Astrocyte of the spinal cord (primary cell): ENCODE measurements at regions not wholly inside any gene's neighbourhood (a gene's known extent, or its start where the extent isn't known, plus 50 kb on each side); places are given as distances from the start of the nearest gene placed in this dataset.

Experiments
- DNase-seq: peaks from one replicate; pipeline ENCODE4 v3.0.0; 2011; ENCODE audit warnings: low read depth, low spot score
- H3K4me3 ChIP-seq: 2 replicates; pipeline ENCODE4 v1.5.1; 2011; ENCODE audit warnings: low read depth, mild to moderate bottlenecking, low read length, moderate library complexity
- in situ Hi-C: cut with HindIII; loops from 2 replicates; pipeline ENCODE4 v1.10.0; 2017; ENCODE audit warnings: low sequenced_read_pairs
- TF ChIP-seq, protein P1 (sequence below): IDR thresholded peaks from 2 replicates; pipeline ENCODE4 v1.5.1; 2012; ENCODE audit warnings: low read depth, mild to moderate bottlenecking, low read length, inconsistent platforms

DNA sequence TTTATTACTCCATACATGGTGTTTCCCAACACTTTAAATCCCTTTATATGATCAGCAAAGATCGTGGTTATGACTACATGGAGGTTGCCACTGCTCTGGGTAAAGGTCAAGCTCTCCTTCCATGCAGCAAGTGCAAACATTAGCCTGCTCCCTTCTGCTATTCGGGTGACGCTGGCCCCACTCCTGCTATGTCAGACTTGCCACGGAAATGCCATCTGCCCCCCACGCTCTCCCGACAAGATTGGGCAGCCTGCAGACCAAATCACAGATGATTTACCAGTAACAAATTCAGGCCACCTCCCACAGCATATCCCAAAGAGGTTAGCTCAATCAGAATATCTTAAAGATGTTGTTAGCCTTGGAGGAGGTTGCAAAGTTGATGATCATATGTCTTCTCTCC is 77.8 kb upstream of the MGMT start:
- no peak overlapping the region for H3K4me3 ChIP-seq
- DNase-seq, result no peak
- TF ChIP-seq, protein P1, sequence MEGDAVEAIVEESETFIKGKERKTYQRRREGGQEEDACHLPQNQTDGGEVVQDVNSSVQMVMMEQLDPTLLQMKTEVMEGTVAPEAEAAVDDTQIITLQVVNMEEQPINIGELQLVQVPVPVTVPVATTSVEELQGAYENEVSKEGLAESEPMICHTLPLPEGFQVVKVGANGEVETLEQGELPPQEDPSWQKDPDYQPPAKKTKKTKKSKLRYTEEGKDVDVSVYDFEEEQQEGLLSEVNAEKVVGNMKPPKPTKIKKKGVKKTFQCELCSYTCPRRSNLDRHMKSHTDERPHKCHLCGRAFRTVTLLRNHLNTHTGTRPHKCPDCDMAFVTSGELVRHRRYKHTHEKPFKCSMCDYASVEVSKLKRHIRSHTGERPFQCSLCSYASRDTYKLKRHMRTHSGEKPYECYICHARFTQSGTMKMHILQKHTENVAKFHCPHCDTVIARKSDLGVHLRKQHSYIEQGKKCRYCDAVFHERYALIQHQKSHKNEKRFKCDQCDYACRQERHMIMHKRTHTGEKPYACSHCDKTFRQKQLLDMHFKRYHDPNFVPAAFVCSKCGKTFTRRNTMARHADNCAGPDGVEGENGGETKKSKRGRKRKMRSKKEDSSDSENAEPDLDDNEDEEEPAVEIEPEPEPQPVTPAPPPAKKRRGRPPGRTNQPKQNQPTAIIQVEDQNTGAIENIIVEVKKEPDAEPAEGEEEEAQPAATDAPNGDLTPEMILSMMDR, result no peak
- in situ Hi-C loops, result no loop called here

DNA sequence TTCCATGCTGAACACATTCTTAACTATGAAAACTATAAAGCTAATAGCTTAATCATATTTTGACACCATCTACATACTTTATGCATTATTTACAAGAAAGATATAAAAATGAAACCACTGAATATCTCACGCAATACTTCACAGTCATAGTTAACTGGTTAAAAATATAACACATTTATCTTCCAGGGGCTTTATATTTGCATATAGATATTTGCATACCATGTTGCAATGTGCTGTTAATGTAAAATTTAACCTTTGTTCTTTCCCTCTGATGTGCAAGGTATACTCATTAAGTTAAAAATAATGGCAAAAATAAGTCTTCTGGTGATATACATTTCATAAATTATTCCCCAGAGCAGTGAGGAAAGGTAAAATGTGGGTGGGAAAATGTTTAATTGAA is 76.9 kb upstream of the MGMT start:
- DNase-seq, result no peak
- TF ChIP-seq, protein P1, result no peak
- in situ Hi-C loops, result no loop called here
- no peak overlapping the region for H3K4me3 ChIP-seq

DNA sequence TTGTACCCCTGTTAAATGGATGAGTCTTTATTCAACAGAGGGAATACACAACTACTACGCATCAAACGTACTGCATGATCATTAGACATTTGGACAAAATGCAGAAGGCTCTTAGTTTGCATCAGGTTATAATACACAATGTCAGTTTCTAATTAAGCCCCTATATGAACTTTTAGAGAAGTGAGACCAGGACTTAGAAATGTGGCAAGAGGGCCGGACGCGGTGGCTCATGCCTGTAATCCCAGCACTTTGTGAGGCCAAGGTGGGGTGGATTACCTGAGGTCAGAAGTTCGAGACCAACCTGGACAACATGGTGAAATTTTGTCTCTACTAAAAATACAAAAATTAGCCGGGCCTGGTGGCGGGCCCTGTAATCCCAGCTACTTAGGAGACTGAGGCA is 76.3 kb upstream of the MGMT start:
- TF ChIP-seq, protein P1, result no peak

DNA sequence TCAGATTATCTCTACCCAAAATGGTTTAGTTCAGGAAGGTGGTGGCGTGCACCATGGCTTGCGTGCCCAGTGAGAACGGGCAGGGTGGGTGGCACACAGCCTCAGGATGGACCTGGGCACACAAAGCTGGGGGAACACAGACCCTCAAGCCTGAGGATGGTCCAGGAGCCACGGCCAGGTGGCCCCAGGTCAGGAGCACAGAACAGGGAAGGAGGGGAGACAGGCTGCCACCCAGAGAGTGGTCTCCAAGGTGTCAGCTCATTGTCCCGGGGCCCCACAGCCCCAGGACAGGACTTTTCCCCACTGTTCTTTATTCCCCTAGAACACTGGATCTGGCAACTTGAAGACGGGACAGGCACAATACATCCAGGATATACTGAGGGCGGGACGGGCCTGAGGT is 75.6 kb upstream of the MGMT start:
- in situ Hi-C loops, result no loop called here

More for the DNA sequence above, 76.3 kb upstream of the MGMT start:
- no peak for DNase-seq
- in situ Hi-C loops, result no loop called here
- no peak overlapping the region for H3K4me3 ChIP-seq

DNA sequence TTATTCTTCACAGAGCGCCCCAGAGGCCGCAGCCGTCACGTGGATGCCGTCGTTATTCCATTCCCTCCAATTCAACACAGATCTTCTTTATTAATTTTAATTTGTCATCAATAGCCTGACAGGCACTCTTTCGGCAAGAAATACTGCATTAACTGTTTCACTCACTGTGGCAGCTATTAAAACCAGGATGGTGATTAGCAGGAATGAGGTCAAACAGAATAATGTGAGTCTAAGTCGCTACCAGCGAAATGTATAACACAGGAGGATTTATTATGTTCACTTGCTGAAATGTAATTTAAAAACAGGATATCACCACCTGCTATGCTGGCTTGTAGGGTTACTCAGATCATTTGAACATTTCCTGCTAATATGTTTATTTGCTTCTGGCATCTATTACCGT is 74.2 kb upstream of the MGMT start:
- in situ Hi-C loops, result no loop called here
- DNase-seq, result no peak
- no peak overlapping the region for H3K4me3 ChIP-seq
- TF ChIP-seq, protein P1, result no peak

More for the DNA sequence above, 75.6 kb upstream of the MGMT start:
- TF ChIP-seq, protein P1, result no peak
- DNase-seq, result no peak
- no peak overlapping the region for H3K4me3 ChIP-seq

DNA sequence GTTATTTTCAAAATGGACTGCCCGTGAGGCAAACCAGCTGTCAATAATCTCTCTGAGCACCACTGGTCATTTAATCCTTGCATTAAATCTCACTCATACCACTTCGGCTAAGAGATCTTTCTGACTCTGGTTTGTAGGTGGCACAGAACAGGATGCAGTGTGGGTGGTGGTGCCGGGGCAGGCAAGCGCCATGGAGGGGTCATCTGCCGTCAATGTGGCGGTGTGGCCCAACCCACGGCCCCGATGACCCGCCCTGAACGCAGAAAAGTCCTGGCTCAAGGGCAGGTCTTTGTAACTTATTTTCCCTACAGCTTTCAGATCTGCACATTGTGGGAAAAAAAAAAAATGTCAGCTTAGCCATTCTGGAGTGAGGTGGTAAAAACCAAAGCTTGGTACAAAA is 73.2 kb upstream of the MGMT start:
- in situ Hi-C loops, result no loop called here
- no peak overlapping the region for H3K4me3 ChIP-seq
- DNase-seq, result no peak
- TF ChIP-seq, protein P1, result no peak
